ENCODE measurements at regions not wholly inside any gene's neighbourhood (a gene's known extent, or its start where the extent isn't known, plus 50 kb on each side); places are given as distances from the start of the nearest gene placed in this dataset.

DNA sequence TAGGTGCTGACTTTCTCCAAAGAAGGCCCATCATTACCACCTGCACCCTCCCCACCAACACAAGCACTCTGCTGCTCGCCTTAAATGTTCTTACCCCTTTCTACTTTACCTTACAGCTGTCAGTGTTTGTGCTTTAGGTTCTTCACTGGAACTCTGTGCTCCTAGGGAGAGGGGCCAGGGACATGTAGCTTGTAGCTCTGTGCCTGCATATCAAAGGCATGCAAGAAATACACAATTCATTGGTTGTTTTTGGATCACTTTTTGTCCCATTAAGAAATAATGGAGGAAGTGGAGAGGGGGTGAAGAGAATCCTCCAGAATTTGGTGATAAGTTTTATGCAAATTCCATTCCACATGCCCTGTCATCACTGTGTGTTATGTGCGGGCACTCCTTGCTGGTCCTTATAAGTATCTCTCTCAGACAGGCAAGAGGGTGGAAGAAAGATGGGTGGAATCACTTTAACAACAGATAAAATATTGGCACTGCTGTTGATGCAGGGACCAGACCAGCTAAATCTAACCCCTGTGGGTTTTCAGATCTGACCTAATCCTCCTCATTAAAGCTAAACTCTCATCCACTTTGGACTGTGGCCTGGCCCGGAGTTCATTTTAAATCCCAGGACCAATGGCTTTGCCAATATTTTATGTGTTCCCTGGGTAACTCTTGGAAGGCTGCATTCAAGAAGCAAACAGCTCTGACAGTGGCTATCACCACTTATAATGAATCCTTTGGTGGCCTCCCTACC is 375.8 kb upstream of the NFE2L3 start:
- no peak overlapping the region for H3K4me3 ChIP-seq (replicated peaks; ENCODE audit: low read depth, low read length)
- no peak for DNase-seq (ENCODE audit: extremely low read depth, low read depth)
- TF ChIP-seq, protein P1, sequence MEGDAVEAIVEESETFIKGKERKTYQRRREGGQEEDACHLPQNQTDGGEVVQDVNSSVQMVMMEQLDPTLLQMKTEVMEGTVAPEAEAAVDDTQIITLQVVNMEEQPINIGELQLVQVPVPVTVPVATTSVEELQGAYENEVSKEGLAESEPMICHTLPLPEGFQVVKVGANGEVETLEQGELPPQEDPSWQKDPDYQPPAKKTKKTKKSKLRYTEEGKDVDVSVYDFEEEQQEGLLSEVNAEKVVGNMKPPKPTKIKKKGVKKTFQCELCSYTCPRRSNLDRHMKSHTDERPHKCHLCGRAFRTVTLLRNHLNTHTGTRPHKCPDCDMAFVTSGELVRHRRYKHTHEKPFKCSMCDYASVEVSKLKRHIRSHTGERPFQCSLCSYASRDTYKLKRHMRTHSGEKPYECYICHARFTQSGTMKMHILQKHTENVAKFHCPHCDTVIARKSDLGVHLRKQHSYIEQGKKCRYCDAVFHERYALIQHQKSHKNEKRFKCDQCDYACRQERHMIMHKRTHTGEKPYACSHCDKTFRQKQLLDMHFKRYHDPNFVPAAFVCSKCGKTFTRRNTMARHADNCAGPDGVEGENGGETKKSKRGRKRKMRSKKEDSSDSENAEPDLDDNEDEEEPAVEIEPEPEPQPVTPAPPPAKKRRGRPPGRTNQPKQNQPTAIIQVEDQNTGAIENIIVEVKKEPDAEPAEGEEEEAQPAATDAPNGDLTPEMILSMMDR (IDR thresholded peaks at IDR 0.05; ENCODE audit: low read depth, low read length, missing control alignments): no peak

DNA sequence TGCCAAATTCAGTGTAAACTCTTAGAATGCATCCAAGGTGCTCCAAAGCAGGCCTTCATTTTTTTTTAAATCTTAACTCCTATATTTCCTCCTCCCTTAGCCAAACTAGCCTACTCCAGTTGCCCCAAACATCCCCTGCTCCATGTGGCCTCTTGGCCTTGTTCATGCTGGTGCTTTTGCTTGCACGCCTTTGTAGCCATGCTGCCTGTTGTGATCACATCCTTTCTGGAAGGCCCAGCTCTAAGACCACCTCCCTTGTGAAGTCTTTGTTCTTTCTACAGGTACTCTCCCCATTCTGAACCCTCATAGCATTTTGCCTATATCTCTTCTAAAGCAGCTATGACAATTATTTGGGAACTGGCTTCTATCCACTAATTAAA is 375.3 kb upstream of the NFE2L3 start:
- TF ChIP-seq, protein P1 (IDR thresholded peaks at IDR 0.05; ENCODE audit: low read depth, low read length, missing control alignments): no peak
- no peak for DNase-seq (ENCODE audit: extremely low read depth, low read depth)
- H3K4me3 ChIP-seq (replicated peaks; ENCODE audit: low read depth, low read length): no peak overlapping the region

DNA sequence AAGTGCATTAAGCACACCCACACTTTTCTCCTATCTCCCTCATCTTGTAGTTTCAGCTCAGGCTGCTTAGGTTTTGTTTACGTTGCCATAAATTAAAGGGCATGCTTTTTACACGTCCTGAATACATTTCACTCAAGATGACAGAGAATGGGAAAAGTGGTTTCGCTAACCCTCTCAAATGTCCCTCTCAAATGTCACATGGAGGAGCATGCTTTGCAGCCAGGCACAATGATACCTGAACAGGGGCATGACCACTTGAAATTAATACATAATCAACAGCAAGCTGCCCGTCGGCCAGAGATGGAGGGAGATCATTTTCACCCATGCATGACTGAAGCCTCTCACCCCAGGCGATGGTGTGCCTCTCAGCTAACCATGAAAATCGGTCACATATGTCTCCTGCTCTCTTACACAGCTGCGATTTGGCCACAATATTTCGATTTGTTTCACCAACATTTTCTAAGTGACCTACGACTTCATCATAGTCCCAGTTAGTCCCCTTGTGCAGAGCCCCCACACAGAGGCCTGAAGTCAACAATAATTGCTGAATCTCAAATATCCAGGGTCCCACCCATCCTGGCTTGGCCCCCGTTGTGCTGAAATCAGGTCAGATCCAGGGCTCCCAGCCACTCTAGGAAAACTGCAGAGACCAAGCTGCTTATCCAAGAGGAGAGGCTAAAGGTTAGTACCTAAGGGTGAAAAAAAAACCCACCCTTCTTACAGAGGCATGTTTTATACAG is 373.9 kb upstream of the NFE2L3 start:
- H3K4me3 ChIP-seq (replicated peaks; ENCODE audit: low read depth, low read length): no peak overlapping the region
- TF ChIP-seq, protein P1 (IDR thresholded peaks at IDR 0.05; ENCODE audit: low read depth, low read length, missing control alignments): no peak
- no peak for DNase-seq (ENCODE audit: extremely low read depth, low read depth)

DNA sequence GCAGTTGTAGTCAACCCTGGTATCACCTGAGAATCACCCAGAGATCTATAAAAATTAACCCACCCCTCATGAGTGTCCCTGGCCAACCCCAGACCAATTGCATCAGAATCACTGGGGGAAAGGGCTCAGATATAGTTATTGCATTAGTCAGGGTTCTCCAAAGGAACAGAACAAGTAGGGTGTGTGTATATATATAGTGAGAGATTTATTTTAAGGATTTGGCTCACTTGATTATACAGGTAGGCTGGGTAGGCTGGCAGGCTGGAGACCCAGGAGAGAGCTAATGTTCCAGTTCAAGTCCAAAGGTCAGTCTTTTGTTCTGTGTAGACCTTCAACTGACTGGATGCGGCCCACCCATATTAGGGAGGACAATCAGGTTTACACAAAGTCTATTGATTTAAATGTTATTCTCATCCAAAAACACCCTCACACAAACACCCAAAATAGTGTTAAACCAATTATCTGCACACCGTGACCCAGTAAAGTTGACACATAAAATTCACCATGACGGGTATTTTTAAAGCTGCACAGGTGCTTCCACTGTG is 372.9 kb upstream of the NFE2L3 start:
- TF ChIP-seq, protein P1 (IDR thresholded peaks at IDR 0.05; ENCODE audit: low read depth, low read length, missing control alignments): no peak
- H3K4me3 ChIP-seq (replicated peaks; ENCODE audit: low read depth, low read length): no peak overlapping the region
- DNase-seq (ENCODE audit: extremely low read depth, low read depth): no peak

DNA sequence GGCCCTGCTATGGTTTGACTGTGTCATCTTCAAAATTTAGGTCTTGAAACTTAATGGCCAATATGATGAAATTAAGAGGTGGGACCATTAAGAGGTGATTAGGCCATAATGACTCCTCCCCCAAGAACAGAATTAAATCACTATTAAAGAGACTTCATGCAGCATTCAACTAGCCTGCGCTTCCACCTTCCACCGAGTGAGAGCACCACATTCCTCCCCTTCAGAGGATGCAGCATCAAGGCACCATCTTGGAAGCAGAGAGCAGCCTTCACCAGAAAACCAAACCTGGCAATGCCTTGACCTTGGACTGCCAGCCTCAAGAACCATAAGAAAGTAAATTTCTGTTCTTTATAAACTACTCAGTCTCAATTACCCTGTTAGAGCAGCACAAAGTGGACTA is 371.1 kb upstream of the NFE2L3 start:
- TF ChIP-seq, protein P1 (IDR thresholded peaks at IDR 0.05; ENCODE audit: low read depth, low read length, missing control alignments): no peak
- H3K4me3 ChIP-seq (replicated peaks; ENCODE audit: low read depth, low read length): no peak overlapping the region
- DNase-seq (ENCODE audit: extremely low read depth, low read depth): no peak

DNA sequence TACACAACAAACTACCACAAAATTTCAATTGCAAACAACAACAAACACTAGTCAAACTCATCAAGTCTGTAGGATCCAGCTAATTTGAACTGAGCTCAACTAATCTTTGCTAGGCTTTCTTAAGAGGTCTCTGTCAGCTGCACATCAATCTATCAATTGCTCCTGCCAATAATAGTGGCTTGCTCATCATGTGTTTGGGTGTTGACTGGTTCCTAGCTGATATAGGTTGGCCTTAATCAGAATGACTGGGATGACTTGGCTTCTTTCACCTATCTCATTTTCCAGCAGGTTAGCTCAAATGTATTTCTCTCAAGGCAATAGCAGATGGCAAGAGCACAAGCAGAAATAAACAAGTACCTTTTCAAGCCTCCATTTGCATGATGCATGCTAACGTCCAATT is 370.3 kb upstream of the NFE2L3 start:
- no peak overlapping the region for H3K4me3 ChIP-seq (replicated peaks; ENCODE audit: low read depth, low read length)
- DNase-seq (ENCODE audit: extremely low read depth, low read depth): no peak
- TF ChIP-seq, protein P1 (IDR thresholded peaks at IDR 0.05; ENCODE audit: low read depth, low read length, missing control alignments): no peak
